Stomach smooth muscle (tissue), 2 donors: ENCODE measurements at regions not wholly inside any gene's neighbourhood (a gene's known extent, or its start where the extent isn't known, plus 50 kb on each side); places are given as distances from the start of the nearest gene placed in this dataset.

Experiments used
- H3K27ac ChIP-seq: one replicate; pipeline ENCODE4 v1.7.0; 2013; ENCODE audit warnings: mild to moderate bottlenecking, low read length, inconsistent platforms
- H3K27me3 ChIP-seq, 2 donors: one replicate each; pipeline ENCODE4 v1.7.0; 2013; ENCODE audit warnings: low read length in 2 of 2; ENCODE audit not compliant: insufficient read depth in 2 of 2, control insufficient read depth in 1 of 2
- H3K36me3 ChIP-seq, 2 donors: one replicate each; pipeline ENCODE4 v1.7.0; 2013; ENCODE audit warnings: low read length in 2 of 2; ENCODE audit not compliant: control insufficient read depth in 2 of 2, insufficient read depth in 2 of 2
- H3K4me1 ChIP-seq: one replicate; pipeline ENCODE4 v1.7.0; 2013; ENCODE audit warnings: low read length; ENCODE audit not compliant: control insufficient read depth, insufficient read depth
- H3K4me3 ChIP-seq, 2 donors: one replicate each; pipeline ENCODE4 v1.7.0; 2013; ENCODE audit warnings: low read length in 2 of 2
- H3K9ac ChIP-seq, 2 donors: one replicate each; pipeline ENCODE4 v1.7.0; 2013; ENCODE audit warnings: low read length in 2 of 2, mild to moderate bottlenecking in 1 of 2
- H3K9me3 ChIP-seq, 2 donors: one replicate each; pipeline ENCODE4 v1.7.0; 2013; ENCODE audit warnings: low read length in 2 of 2; ENCODE audit not compliant: control insufficient read depth in 2 of 2
- donor health status: healthy.
- donor health status: Pancreatic carcinoma.

DNA sequence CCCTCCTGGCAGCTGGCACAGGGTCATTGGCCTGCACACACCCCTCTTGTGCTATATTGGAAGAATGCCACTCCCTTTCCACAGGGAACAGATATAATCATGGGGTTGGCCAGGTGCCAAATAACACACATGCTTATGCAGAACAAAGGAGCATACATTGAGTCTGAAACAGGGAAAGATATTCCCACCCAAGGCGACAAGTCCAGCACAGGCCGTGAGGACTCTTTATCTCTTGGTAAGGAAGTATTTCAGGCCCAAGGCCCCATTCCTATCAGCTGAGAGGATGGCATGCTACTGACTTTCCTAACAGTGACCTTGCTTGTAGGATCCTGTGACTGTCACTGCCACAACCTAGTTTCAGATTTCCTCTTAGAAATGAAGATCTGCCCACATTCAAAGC is 59.0 kb upstream of the STXBP6 start:
- H3K4me1 ChIP-seq, result no peaks in the 10 kb centered on the region
- H3K27ac ChIP-seq, result no peak overlapping the region
- H3K36me3 ChIP-seq, result no peaks in the 10 kb centered on the region
- no peaks in the 10 kb centered on the region for H3K9me3 ChIP-seq
- H3K4me3 ChIP-seq, result no peak overlapping the region
- H3K9ac ChIP-seq, result no peak overlapping the region
- H3K27me3 ChIP-seq, result no peaks in the 10 kb centered on the region

DNA sequence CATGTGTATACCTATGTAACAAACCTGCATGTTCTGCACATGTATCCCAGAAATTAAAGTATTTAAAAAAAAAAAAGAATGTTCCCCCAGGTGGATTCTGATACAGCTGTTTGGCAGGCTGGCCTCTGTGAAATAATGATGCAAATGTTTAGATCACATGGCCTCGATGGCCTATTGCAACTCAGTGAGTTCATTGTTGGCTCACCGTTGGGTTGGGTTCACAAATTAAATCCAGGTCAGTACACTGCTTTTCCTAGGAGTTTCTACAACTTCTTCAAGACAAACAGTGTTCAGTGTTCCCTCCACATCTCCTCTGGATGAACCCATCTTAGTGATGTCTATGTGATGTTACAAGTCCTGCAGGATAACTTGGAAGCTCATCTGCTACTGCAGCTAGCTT is 58.3 kb upstream of the STXBP6 start:
- H3K27me3 ChIP-seq, result no peaks in the 10 kb centered on the region

DNA sequence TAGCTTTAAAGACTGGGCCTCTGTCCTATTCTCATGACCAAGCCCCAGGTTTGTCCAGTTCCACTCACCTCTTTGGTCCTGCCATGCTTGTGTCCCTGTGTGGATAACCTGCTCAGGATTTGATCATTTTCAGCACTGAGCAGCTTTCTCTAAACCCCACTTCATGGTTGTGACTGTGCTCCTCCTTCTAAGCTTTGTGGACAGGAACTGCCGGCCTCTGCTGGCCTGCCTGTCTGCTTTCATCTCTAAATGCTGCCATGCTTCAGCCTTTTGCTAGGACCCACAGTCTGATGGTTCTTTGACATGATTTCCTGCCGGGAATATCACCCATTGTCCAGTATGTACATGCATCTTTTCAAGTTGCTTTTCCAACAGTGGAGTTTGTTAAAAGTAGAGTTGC is 53.9 kb upstream of the STXBP6 start:
- Histone ChIP-seq H3K9ac (no peak overlapping the region), H3K27ac (no peak overlapping the region), H3K4me3 (no peak overlapping the region), H3K4me1 (no peaks in the 10 kb centered on the region), H3K9me3 (no peaks in the 10 kb centered on the region), H3K36me3 (no peaks in the 10 kb centered on the region), H3K27me3 (no peaks in the 10 kb centered on the region)

More for the DNA sequence above, 58.3 kb upstream of the STXBP6 start:
- H3K9ac ChIP-seq, result no peak overlapping the region
- H3K4me3 ChIP-seq, result no peak overlapping the region
- H3K4me1 ChIP-seq, result no peaks in the 10 kb centered on the region
- H3K9me3 ChIP-seq, result no peaks in the 10 kb centered on the region
- H3K27ac ChIP-seq, result no peak overlapping the region
- no peaks in the 10 kb centered on the region for H3K36me3 ChIP-seq

DNA sequence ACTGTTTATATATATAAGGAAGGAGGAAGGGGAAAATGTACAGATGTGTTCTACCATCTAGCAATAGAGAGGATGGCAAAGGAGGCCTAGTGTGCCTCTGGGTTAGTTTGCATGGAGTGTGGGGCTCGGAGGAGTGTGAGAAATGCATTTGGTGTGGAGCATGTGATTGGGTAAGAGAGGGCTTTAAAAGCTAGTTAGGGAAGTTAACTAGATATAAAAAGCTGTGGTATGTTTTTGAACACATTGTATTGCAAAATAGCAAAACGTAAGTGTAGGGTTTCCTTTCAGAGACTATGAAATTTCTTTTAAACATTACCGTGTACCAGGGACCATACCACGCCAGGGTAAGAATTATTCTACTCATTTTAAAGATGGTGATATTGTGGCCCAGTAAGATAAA is 53.3 kb upstream of the STXBP6 start:
- no peaks in the 10 kb centered on the region for H3K36me3 ChIP-seq
- H3K27ac ChIP-seq, result no peak overlapping the region
- H3K4me1 ChIP-seq, result no peaks in the 10 kb centered on the region
- H3K4me3 ChIP-seq, result no peak overlapping the region
- no peaks in the 10 kb centered on the region for H3K27me3 ChIP-seq
- H3K9ac ChIP-seq, result no peak overlapping the region
- H3K9me3 ChIP-seq, result no peaks in the 10 kb centered on the region

DNA sequence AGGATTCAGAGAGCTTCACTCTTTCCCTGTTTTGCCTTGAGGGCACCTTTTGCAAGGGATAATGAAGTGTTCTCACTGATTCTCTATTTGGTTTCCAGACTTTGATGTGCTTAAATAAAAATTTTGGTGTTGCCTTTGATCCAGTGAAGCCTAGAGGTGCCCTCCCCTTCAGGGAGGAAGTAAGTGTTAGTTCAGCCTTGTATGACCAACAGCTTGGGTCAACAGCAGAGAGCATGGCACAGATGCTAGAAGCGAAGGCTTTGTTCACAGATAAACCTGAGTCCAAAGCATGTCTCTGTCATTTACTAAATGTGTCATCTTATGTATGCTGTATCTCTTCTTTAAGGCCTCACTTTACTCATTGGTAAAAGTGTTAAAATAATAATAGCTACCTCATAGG is 52.8 kb upstream of the STXBP6 start:
- Histone ChIP-seq H3K27ac (no peak overlapping the region), H3K36me3 (no peaks in the 10 kb centered on the region), H3K9me3 (no peaks in the 10 kb centered on the region), H3K27me3 (no peaks in the 10 kb centered on the region), H3K4me1 (no peaks in the 10 kb centered on the region), H3K4me3 (no peak overlapping the region), H3K9ac (no peak overlapping the region)

DNA sequence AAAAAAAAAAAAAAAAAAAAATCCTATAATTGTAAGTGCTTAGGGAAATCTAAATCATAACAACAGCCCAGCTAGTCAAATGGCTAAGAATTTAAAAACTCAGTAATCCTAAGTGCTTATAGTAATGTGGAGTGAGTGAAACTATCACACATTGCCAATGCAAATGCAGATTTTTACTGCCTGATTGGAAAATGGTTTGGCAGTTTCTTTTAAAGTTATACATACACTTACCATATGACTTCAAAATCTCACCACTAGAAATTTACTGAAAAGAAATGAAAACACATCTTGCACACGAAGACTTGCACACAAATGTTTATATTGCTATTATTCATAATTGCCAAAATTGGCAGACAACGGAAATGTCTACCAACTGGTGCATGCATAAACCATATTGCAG is 51.3 kb upstream of the STXBP6 start:
- H3K9me3 ChIP-seq, result no peaks in the 10 kb centered on the region
- no peaks in the 10 kb centered on the region for H3K36me3 ChIP-seq
- H3K4me1 ChIP-seq, result no peaks in the 10 kb centered on the region
- no peak overlapping the region for H3K9ac ChIP-seq
- H3K27me3 ChIP-seq, result no peaks in the 10 kb centered on the region
- no peak overlapping the region for H3K4me3 ChIP-seq
- H3K27ac ChIP-seq, result no peak overlapping the region
